ENCODE measurements at regions not wholly inside any gene's neighbourhood (a gene's known extent, or its start where the extent isn't known, plus 50 kb on each side); places are given as distances from the start of the nearest gene placed in this dataset.

GRCh38 chr12:127963933-127964332, 303.0 kb upstream of the TMEM132C start:
- intact Hi-C loops (cut with micrococcal nuclease): no loop called here
- Mint-ChIP-seq H3K36me3 (ENCODE audit: low read depth) (no peaks in the 10 kb centered on the region), H3K9me3 (peaks cover 21% of the 10 kb centered on the region), H3K27me3 (no peaks in the 10 kb centered on the region), H3K27ac (no peak overlapping the region), H3K4me3 (no peak overlapping the region), H3K4me1 (ENCODE audit: low read depth) (no peaks in the 10 kb centered on the region)
- no peak for TF ChIP-seq CTCF (IDR thresholded peaks at IDR 0.05)
- DNase-seq (no peak), ATAC-seq (no peak)
- POLR2A ChIA-PET: no interaction called here
- CTCF ChIA-PET: no interaction called here

- DNase-seq: no peak
- POLR2A ChIA-PET: no interaction called here
- H3K4me1 Mint-ChIP-seq (ENCODE audit: low read depth): no peaks in the 10 kb centered on the region
- TF ChIP-seq CTCF (IDR thresholded peaks at IDR 0.05): no peak
- peaks cover 21% of the 10 kb centered on the region for H3K9me3 Mint-ChIP-seq
- no peak for ATAC-seq
- no peaks in the 10 kb centered on the region for H3K27me3 Mint-ChIP-seq
- no peak overlapping the region for H3K27ac Mint-ChIP-seq
- H3K36me3 Mint-ChIP-seq (ENCODE audit: low read depth): no peaks in the 10 kb centered on the region
- CTCF ChIA-PET: no interaction called here
- intact Hi-C loops (cut with micrococcal nuclease): no loop called here
- no peak overlapping the region for H3K4me3 Mint-ChIP-seq
Observed at GRCh38 chr12:127964717-127965116, 302.3 kb upstream of the TMEM132C start.

GRCh38 chr12:127966331-127966730, 300.6 kb upstream of the TMEM132C start:
- POLR2A ChIA-PET: no interaction called here
- Mint-ChIP-seq H3K9me3 (peaks cover 21% of the 10 kb centered on the region), H3K36me3 (ENCODE audit: low read depth) (no peaks in the 10 kb centered on the region), H3K4me1 (ENCODE audit: low read depth) (no peaks in the 10 kb centered on the region), H3K4me3 (no peak overlapping the region), H3K27ac (no peak overlapping the region), H3K27me3 (no peaks in the 10 kb centered on the region)
- no peak for TF ChIP-seq CTCF (IDR thresholded peaks at IDR 0.05)
- intact Hi-C loops (cut with micrococcal nuclease): no loop called here
- CTCF ChIA-PET: no interaction called here
- ATAC-seq: no peak
- DNase-seq: no peak

GRCh38 chr12:127970491-127970890, 296.5 kb upstream of the TMEM132C start:
- H3K9me3 Mint-ChIP-seq: peaks cover 21% of the 10 kb centered on the region
- ATAC-seq: no peak
- CTCF ChIA-PET: no interaction called here
- no peak overlapping the region for H3K27ac Mint-ChIP-seq
- no peak for DNase-seq
- H3K4me3 Mint-ChIP-seq: no peak overlapping the region
- H3K36me3 Mint-ChIP-seq (ENCODE audit: low read depth): no peaks in the 10 kb centered on the region
- no peaks in the 10 kb centered on the region for H3K27me3 Mint-ChIP-seq
- H3K4me1 Mint-ChIP-seq (ENCODE audit: low read depth): no peaks in the 10 kb centered on the region
- POLR2A ChIA-PET: no interaction called here
- intact Hi-C loops (cut with micrococcal nuclease): no loop called here
- no peak for TF ChIP-seq CTCF (IDR thresholded peaks at IDR 0.05)

- no peak for TF ChIP-seq CTCF (IDR thresholded peaks at IDR 0.05)
- H3K4me3 Mint-ChIP-seq: no peak overlapping the region
- no peak for DNase-seq
- no peaks in the 10 kb centered on the region for H3K4me1 Mint-ChIP-seq (ENCODE audit: low read depth)
- intact Hi-C loops (cut with micrococcal nuclease): no loop called here
- peaks cover 12% of the 10 kb centered on the region for H3K9me3 Mint-ChIP-seq
- no peak for ATAC-seq
- H3K27ac Mint-ChIP-seq: no peak overlapping the region
- ChIA-PET CTCF (no interaction called here), POLR2A (interaction anchor here (0.7 kb wide), 1 partner anchor 812 kb away, joined by 3 read pairs; no protein-coding TSS in a partner anchor)
- no peaks in the 10 kb centered on the region for H3K27me3 Mint-ChIP-seq
- no peaks in the 10 kb centered on the region for H3K36me3 Mint-ChIP-seq (ENCODE audit: low read depth)
Observed at GRCh38 chr12:127980585-127980984, 286.4 kb upstream of the TMEM132C start.
